ENCODE measurements at regions not wholly inside any gene's neighbourhood (a gene's known extent, or its start where the extent isn't known, plus 50 kb on each side); places are given as distances from the start of the nearest gene placed in this dataset.
A peak's percentile ranks its signal among the peaks of the same experiment; 100 is the strongest.
"Not testable (repeated sequence)": the region's sequence is repeated elsewhere in the genome, so short reads cannot be mapped to it uniquely, and the experiment has no call there.

- not testable (repeated sequence) for DNase-seq
Observed at GRCh38 chr15:88965097-88965496, 51.9 kb upstream of the MFGE8 start.

GRCh38 chr15:88970232-88970631 is 57.1 kb upstream of the MFGE8 start:
- no peak for DNase-seq

DNA sequence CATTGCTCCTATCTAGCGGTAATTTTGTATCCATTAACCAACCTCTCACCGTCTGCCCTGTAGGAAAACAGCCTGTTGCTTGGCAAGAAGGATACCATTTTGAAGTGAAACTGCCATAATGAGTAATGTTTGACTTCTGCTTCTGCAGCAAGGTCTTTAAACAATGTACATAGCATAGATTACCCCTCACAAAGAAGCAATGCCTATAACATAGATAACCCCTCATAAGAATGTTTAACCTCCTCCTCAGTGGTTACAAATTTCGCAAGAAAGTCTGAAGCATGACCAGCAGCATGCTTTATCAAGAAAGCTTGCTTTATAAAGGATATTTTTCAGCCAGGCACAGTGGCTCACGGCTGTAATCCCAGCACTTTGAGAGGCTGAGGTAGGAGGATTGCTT is 61.2 kb upstream of the MFGE8 start:
- peak; percentile 50 for DNase-seq

- DNase-seq, result no peak
Observed at GRCh38 chr15:88975891-88976290, 62.7 kb upstream of the MFGE8 start.

- no peak for DNase-seq
Observed at GRCh38 chr15:88976656-88977055, 63.5 kb upstream of the MFGE8 start.

DNA sequence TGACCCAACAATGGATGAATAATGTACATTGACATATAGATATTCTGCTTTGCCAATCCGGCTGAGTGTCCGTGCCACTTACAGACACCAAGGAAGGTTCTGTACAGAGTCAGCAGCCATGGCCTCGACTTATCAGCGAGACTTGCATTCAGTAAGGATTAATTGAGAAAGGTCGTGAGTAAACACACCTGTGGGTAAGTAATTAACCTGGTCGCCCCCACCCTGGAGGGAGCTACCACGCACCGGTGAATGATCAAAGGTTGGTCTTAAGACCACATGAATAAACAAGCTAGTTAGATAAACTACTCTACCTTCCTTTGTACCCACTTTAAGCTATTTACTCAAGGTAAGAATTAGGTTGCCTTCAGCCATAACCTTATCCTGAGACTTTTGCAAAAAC is 66.5 kb upstream of the MFGE8 start:
- DNase-seq, result no peak

DNA sequence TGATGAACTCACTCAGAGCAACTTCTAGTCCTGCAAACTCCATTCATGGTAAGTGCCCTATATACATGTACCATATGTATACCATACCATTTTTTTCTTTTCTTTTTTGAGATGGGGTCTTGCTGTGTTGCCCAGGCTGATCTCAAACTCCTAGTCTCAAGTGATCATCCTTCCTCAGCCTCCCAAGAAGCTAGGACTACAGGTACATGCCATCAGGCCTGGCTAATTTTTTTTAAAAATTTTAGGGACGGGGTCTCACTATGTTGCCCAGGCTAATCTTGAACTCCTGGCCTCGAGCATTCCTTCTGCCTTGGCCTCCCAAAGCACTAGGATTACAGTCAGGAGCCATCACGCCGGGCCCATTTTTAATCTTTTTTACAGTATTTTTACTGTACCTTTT is 67.3 kb upstream of the MFGE8 start:
- DNase-seq, result no peak

DNA sequence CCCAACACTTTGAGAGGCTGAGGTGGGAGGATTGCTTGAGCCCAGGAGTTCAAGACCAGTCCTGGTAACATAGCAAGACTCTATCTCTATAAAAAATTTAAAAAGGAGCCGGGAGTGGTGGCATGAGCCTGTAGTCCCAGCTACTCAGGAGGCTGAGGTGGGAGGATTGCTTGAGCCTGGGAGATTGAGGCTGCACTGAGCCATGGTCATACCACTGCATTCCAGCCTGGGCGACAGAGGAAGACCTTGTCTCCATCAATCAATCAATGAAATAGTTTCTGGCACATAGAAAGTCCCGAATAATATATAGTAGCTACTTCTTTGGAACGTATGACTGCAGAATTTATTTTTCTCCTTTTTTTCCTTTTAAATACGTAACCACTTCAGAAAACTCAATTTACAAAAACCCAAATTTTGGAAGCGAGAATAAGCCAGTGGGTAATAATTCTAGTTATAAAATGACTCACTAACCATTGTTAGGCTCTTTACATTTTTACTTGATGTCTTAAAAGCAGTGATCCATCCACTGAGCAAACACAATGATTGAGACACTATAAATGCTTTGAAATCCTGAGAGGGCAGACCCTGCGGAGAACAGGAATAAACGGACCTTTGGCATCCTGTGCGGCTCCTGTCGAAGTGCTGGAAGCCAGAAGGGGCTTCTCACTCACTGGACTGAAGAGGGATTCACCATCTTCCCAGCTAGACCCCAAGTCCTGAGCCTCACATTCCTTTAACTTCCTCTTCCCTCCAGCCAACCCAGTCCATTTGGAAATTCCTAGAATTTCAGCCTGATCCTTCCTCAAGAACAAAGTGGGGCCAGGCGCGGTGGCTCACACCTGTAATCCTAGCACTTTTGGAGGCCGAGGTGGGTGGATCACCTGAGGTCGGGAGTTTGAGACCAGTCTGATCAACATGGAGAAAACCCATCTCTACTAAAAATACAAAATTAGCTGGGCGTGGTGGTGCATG is 68.4 kb upstream of the MFGE8 start:
- no peak for DNase-seq

DNA sequence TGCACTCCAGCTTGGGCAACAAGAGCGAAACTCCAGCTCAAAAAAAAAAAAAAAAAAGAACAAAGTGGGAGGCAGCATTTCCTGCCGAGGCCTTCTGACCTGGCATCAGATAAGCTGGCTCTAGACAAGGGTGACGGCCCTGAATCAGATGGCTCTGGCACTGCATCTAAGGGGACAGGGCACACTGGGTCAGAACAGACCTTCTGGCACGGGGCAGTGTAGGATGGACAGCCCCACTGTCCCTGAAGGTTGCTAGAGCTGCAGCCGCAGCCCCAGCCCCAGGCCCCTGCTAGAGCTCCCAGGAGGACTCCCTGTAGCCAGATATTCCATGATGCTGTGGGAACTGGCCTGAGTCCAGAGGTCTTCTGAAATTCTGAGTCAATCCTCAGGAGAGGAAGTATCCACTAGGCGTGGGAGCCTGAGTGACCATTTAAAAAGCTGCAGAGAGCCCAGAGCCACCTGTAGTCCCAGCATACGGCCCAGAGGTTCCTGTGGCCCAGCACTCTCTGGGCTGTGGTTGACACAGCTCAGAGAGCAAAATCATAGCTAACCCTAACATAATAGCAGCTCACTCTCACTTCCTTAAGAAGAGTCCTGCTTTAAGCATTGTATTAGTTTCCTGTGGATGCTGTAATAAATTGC is 69.2 kb upstream of the MFGE8 start:
- peak; percentile 24 for DNase-seq

GRCh38 chr15:88982946-88983342 is 69.8 kb upstream of the MFGE8 start:
- DNase-seq, result no peak

GRCh38 chr15:88983861-88984429 is 70.8 kb upstream of the MFGE8 start:
- DNase-seq, result no peak

GRCh38 chr15:88985547-88986393 is 72.6 kb upstream of the MFGE8 start:
- no peak for DNase-seq

GRCh38 chr15:88986949-88987590 is 73.9 kb upstream of the MFGE8 start:
- DNase-seq, result no peak

DNA sequence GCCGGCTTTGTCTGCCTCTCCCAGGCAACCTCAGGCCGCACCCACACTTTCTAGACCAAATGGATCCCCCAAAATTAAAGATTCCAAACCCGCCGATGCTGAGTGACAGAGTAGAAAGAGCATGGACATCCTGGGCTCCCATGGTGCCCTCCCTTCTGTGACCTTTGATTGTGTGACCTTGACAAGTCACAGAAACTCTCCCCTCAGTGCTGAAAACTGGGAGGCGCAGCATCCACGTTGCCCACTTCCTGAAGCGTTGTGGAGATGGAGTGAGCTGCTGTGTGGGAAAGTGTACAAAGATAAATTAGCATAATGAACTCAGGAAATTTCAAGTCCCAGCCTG is 74.4 kb upstream of the MFGE8 start:
- DNase-seq, result no peak

GRCh38 chr15:88987934-88988671 is 74.9 kb upstream of the MFGE8 start:
- DNase-seq, result no peak

DNA sequence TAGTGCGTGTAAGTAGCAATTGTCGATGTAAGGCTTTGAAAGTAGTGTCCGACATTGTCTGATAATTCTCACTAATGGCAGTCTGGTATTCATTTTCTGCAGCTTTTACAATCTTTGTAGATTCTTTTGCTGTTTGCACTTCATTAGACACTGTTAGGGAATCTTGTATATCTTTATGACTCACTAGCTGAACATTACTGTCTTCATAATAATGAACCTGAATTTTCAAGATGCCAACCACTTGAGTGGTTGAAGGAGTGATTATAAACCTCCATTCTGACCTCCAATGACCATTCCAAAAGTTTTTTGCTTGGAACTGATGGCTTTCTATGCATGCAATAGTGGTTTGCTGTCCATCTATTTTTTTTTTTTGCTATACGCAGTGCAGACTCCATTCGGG is 76.4 kb upstream of the MFGE8 start:
- no peak for DNase-seq

- no peak for DNase-seq
Observed at GRCh38 chr15:88990185-88990679, 77.1 kb upstream of the MFGE8 start.

GRCh38 chr15:88992216-88992615 is 79.0 kb upstream of the MFGE8 start:
- no peak for DNase-seq

GRCh38 chr15:88992912-88993376 is 79.8 kb upstream of the MFGE8 start:
- no peak for DNase-seq

DNA sequence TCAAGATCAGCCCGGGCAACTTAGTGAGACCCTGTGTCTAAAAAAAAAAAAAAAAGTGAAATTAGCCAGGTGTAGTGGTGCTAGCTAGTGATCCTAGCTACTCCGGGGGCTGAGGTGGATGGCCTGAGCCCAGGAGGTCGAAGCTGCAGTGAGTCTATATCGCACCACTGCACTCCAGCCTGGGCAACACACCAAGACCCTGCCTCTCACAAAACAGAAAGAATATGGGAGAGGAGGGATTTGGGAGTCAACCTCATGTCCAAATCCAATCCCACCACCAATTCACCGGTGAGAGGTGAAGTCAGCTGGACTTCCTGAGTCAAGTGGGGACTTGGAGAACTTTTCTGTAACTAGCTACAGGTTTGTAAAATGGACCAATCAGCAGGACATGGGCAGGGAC is 80.5 kb upstream of the MFGE8 start:
- no peak for DNase-seq

GRCh38 chr15:88994286-88994685 is 81.1 kb upstream of the MFGE8 start:
- no peak for DNase-seq

- DNase-seq, result no peak
Observed at GRCh38 chr15:88995449-88995848, 82.3 kb upstream of the MFGE8 start.

Measured in hematopoietic multipotent progenitor cell treated with erythropoietin and hydrocortisone succinate and interleukin-3 and kit ligand, for 4 days (in vitro differentiated cells).